ENCODE measurements at regions not wholly inside any gene's neighbourhood (a gene's known extent, or its start where the extent isn't known, plus 50 kb on each side); places are given as distances from the start of the nearest gene placed in this dataset.

GRCh38 chr6:68559070-68559469 is 76.0 kb upstream of the ADGRB3 start (continued):
- TF ChIP-seq NR1H2 (CRISPR knock-in tag; IDR thresholded peaks at IDR 0.05) = no peak
- no peak for TF ChIP-seq SMC3 (conservative IDR thresholded peaks at IDR 0.05; ENCODE audit: insufficient read depth, low read depth, low read length)

DNA sequence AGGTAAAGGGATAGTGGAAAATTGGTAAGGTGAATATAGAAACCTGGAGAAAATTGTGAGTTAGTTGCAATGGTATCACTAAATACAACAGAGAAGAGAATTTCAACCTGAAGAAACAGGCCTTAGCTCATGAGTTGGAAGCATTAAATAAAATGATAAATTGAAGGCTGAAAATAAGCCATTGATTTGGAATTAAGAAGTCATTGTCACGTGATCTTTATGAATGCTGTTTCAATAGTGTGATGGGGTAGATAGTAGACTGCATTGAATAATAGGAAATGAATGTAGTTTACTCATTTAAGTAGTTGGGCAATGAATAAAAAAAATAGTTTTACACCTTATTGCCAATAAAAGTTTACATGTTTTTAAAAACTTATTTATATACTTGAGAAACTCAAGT is 88.5 kb upstream of the ADGRB3 start:
- no peak for DNase-seq (ENCODE audit: extremely low read depth in 1 of 4, low spot score in 3 of 4)
- Histone ChIP-seq H3K4me2 (ENCODE audit: insufficient read depth, low read length) (no peak overlapping the region), H3K9me1 (ENCODE audit: control insufficient read depth, insufficient read depth, low read length) (no peaks in the 10 kb centered on the region), H3K4me1 (replicated peaks in 1 of 2; ENCODE audit: control insufficient read depth in 2 of 2, insufficient read depth in 2 of 2, low read length in 2 of 2) (no peaks in the 10 kb centered on the region), H3K4me3 (no peak overlapping the region), H3K27ac (ENCODE audit: extremely low read depth, low read depth, low read length) (no peak overlapping the region), H3K27me3 (ENCODE audit: control insufficient read depth in 2 of 2, insufficient read depth in 2 of 2, low read length in 2 of 2) (no peaks in the 10 kb centered on the region), H3K9me3 (replicated peaks; ENCODE audit: control insufficient read depth, insufficient read depth, low read depth, low read length) (no peaks in the 10 kb centered on the region), H3K36me3 (ENCODE audit: control insufficient read depth, insufficient read depth, low read length) (no peaks in the 10 kb centered on the region), H2AFZ (ENCODE audit: low read depth, low read length) (no peak overlapping the region), H3K9ac (ENCODE audit: insufficient read depth in 1 of 2, low read depth in 2 of 2, low read length in 2 of 2) (no peak overlapping the region), H4K20me1 (replicated peaks; ENCODE audit: control insufficient read depth, insufficient read depth, low read length) (no peaks in the 10 kb centered on the region), H3K79me2 (ENCODE audit: control insufficient read depth, insufficient read depth, low read length) (no peaks in the 10 kb centered on the region)
- no peak for FAIRE-seq
- no peak for ATAC-seq
- no peak for TF ChIP-seq NFIX (CRISPR knock-in tag; IDR thresholded peaks at IDR 0.05; ENCODE audit: low read depth)
- no peak for TF ChIP-seq ZNF584 (CRISPR knock-in tag; IDR thresholded peaks at IDR 0.05; ENCODE audit: low read depth)
- TF ChIP-seq TFE3 (CRISPR knock-in tag; IDR thresholded peaks at IDR 0.05) = peak; percentile 87
- TF ChIP-seq RAD51 (IDR thresholded peaks at IDR 0.05; ENCODE audit: borderline replicate concordance, low read depth) = peak; percentile 45; the same call in 1 of the 2 replicates
- TF ChIP-seq BMI1 (IDR thresholded peaks at IDR 0.05; ENCODE audit: low read length) = no peak
- TF ChIP-seq CXXC5 (CRISPR knock-in tag; IDR thresholded peaks at IDR 0.05) = no peak
- no peak for TF ChIP-seq SP2 (IDR thresholded peaks at IDR 0.05; ENCODE audit: extremely low read depth, low read depth, low read length, poor library complexity, severe bottlenecking)
- TF ChIP-seq SMARCA5 (IDR thresholded peaks at IDR 0.05) = no peak
- BruUV-seq (replicated peaks) = no TSS peak
- in situ Hi-C loops (cut with MboI) = no loop called here
- POLR2A ChIA-PET = no interaction called here
- WGBS (ENCODE audit: insufficient coverage, low coverage, missing lambda C conversion rate) = 9% methylated on average over 1 of the region's 1 CpG
- CTCF ChIA-PET (ENCODE audit: low intra/inter-chr PET ratio) = no interaction called here
- intact Hi-C loops (cut with micrococcal nuclease) = no loop called here

All from K562 (cell line).